Activated T-cell treated with anti-CD3 and anti-CD28 coated beads for 48 hours (primary cell): ENCODE measurements at regions not wholly inside any gene's neighbourhood (a gene's known extent, or its start where the extent isn't known, plus 50 kb on each side); places are given as distances from the start of the nearest gene placed in this dataset.
"Not testable (repeated sequence)": the region's sequence is repeated elsewhere in the genome, so short reads cannot be mapped to it uniquely, and the experiment has no call there.

Source experiments
- DNase-seq: peaks from one replicate; pipeline ENCODE4 v3.0.0-alpha.2; 2020; ENCODE audit warnings: low read depth

- DNase-seq = no peak
Observed at GRCh38 chr20:11173916-11174315, 500.1 kb upstream of the JAG1 start.

GRCh38 chr20:11174861-11175260, 501.1 kb upstream of the JAG1 start:
- no peak for DNase-seq

- no peak for DNase-seq
Observed at GRCh38 chr20:11176431-11176830, 502.6 kb upstream of the JAG1 start.

- no peak for DNase-seq
Observed at GRCh38 chr20:11178946-11179654, 505.3 kb upstream of the JAG1 start.

GRCh38 chr20:11180186-11180585, 506.4 kb upstream of the JAG1 start:
- no peak for DNase-seq

- DNase-seq = not testable (repeated sequence)
Observed at GRCh38 chr20:11181129-11181528, 507.3 kb upstream of the JAG1 start.

- no peak for DNase-seq
Observed at GRCh38 chr20:11181966-11182365, 508.2 kb upstream of the JAG1 start.

GRCh38 chr20:11182720-11183119, 508.9 kb upstream of the JAG1 start:
- DNase-seq = no peak

GRCh38 chr20:11186301-11187008, 512.7 kb upstream of the JAG1 start:
- DNase-seq = no peak

- DNase-seq = no peak
Observed at GRCh38 chr20:11188843-11189603, 515.2 kb upstream of the JAG1 start.

- DNase-seq = no peak
Observed at GRCh38 chr20:11190741-11191140, 516.9 kb upstream of the JAG1 start.

- DNase-seq = no peak
Observed at GRCh38 chr20:11192106-11192505, 518.3 kb upstream of the JAG1 start.

- no peak for DNase-seq
Observed at GRCh38 chr20:11193241-11193640, 519.4 kb upstream of the JAG1 start.

- DNase-seq = no peak
Observed at GRCh38 chr20:11195169-11195568, 521.4 kb upstream of the JAG1 start.

GRCh38 chr20:11195899-11196558, 522.2 kb upstream of the JAG1 start:
- DNase-seq = no peak

GRCh38 chr20:11197851-11198250, 524.1 kb upstream of the JAG1 start:
- no peak for DNase-seq

GRCh38 chr20:11200423-11200822, 526.6 kb upstream of the JAG1 start:
- no peak for DNase-seq

GRCh38 chr20:11204926-11205768, 531.3 kb upstream of the JAG1 start:
- no peak for DNase-seq

GRCh38 chr20:11205769-11206362, 532.1 kb upstream of the JAG1 start:
- DNase-seq = no peak

- DNase-seq = no peak
Observed at GRCh38 chr20:11207749-11208502, 534.1 kb upstream of the JAG1 start.
